ENCODE measurements at regions not wholly inside any gene's neighbourhood (a gene's known extent, or its start where the extent isn't known, plus 50 kb on each side); places are given as distances from the start of the nearest gene placed in this dataset.
"Not testable (repeated sequence)": the region's sequence is repeated elsewhere in the genome, so short reads cannot be mapped to it uniquely, and the experiment has no call there.

DNA sequence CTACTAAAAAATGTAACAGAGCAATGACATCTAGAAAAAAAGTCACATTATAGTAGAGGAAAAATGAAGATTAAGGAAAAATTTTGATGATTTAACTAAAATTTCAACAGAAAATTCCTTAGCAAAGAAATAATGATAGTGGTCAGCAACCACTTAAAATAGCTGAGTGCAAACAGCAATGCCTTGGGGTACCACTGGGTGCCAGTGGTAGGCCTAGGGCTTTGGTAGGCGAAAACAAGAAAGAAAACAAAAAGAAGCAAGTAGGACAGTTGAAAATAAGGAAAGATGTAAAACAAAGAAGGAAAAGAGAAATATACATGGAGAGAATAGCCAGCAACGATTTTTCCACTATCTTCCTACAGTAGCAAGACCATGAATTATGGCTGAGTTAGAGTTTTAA is 313.5 kb upstream of the IRS4 start:
- intact Hi-C loops (cut with DNase I) = no loop called here

DNA sequence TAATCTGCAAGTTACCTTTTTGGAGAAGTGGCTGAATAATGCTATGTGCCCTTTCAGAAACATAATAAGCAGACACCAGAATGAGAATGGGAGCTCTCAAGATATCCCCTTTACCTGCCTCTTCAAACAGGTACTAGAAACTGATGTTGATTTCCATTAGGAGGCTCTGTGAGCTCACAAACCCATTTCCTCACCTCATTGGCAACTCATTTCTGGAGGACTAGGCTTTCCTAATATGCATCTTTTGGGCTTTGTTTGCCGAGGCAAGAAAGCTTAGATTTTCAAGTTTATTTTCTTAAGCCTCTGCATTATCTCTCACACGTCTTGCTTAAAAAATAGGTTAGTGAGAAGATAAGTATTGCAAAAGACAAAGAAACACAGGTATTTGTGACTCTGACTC is 313.1 kb upstream of the IRS4 start:
- no peaks in the 10 kb centered on the region for H3K9me3 ChIP-seq
- no peak overlapping the region for H3K4me3 ChIP-seq (replicated peaks in 1 of 3)
- no peak for TF ChIP-seq POLR2A (IDR thresholded peaks at IDR 0.05)
- TF ChIP-seq CTCF (IDR thresholded peaks at IDR 0.05) = no peak
- H3K27ac ChIP-seq = no peak overlapping the region
- 40 to 41% methylated on average over 2 of the region's 2 CpGs for WGBS, 2 donors
- no peaks in the 10 kb centered on the region for H3K4me1 ChIP-seq
- H3K36me3 ChIP-seq = no peaks in the 10 kb centered on the region
- H3K27me3 ChIP-seq = no peaks in the 10 kb centered on the region
- intact Hi-C loops (cut with DNase I) = no loop called here
- DNase-seq = no peak

More for the DNA sequence above, 313.5 kb upstream of the IRS4 start:
- H3K9me3 ChIP-seq = no peaks in the 10 kb centered on the region
- H3K27me3 ChIP-seq = no peaks in the 10 kb centered on the region
- H3K4me3 ChIP-seq (replicated peaks in 1 of 3) = no peak overlapping the region
- DNase-seq = no peak
- TF ChIP-seq POLR2A (IDR thresholded peaks at IDR 0.05) = no peak
- TF ChIP-seq CTCF (IDR thresholded peaks at IDR 0.05) = no peak
- H3K36me3 ChIP-seq = no peaks in the 10 kb centered on the region
- no peaks in the 10 kb centered on the region for H3K4me1 ChIP-seq
- H3K27ac ChIP-seq = no peak overlapping the region
- WGBS, 2 donors = 47 to 63% methylated on average over 2 of the region's 2 CpGs

DNA sequence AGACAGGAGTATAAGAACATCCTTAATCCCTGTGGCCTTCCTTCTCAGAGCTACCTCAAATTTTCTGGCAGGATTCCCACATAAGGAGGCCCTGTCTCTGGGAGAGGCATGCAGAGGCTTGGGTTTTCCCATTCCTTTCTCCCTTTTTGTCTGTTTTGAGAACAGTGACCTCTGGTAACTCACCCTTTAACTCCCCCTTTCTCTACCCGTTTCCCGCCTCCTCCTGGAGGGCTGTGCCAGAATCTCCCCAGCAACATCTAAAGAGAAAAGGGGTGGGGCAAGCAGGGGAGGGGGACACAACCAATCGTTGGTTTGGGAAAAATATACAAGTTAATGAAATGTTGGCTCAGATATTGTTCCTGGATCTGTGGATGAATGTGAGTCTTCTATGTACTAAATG is 303.7 kb upstream of the IRS4 start:
- intact Hi-C loops (cut with DNase I) = no loop called here
- Histone ChIP-seq H3K4me1 (no peaks in the 10 kb centered on the region), H3K27ac (no peak overlapping the region), H3K4me3 (replicated peaks in 1 of 3) (no peak overlapping the region), H3K9me3 (no peaks in the 10 kb centered on the region), H3K27me3 (no peaks in the 10 kb centered on the region), H3K36me3 (no peaks in the 10 kb centered on the region)
- WGBS, 2 donors = 23 to 32% methylated on average over 3 of the region's 3 CpGs
- TF ChIP-seq CTCF (IDR thresholded peaks at IDR 0.05) = no peak
- no peak for TF ChIP-seq POLR2A (IDR thresholded peaks at IDR 0.05)
- no peak for DNase-seq

- DNase-seq = no peak
- no peaks in the 10 kb centered on the region for H3K27me3 ChIP-seq
- H3K9me3 ChIP-seq = no peaks in the 10 kb centered on the region
- 75 to 88% methylated on average over 2 of the region's 2 CpGs for WGBS, 2 donors
- no peaks in the 10 kb centered on the region for H3K36me3 ChIP-seq
- intact Hi-C loops (cut with DNase I) = no loop called here
- TF ChIP-seq CTCF (IDR thresholded peaks at IDR 0.05) = no peak
- TF ChIP-seq POLR2A (IDR thresholded peaks at IDR 0.05) = no peak
- H3K27ac ChIP-seq = no peak overlapping the region
- H3K4me1 ChIP-seq = no peaks in the 10 kb centered on the region
- H3K4me3 ChIP-seq (replicated peaks in 1 of 3) = no peak overlapping the region
Observed at GRCh38 chrX:109036624-109037023, 300.3 kb upstream of the IRS4 start.

GRCh38 chrX:108993909-108994308 is 257.5 kb upstream of the IRS4 start:
- Histone ChIP-seq H3K4me1 (no peaks in the 10 kb centered on the region), H3K9me3 (no peaks in the 10 kb centered on the region), H3K27ac (no peak overlapping the region), H3K36me3 (no peaks in the 10 kb centered on the region), H3K27me3 (no peaks in the 10 kb centered on the region), H3K4me3 (replicated peaks in 1 of 3) (no peak overlapping the region)
- intact Hi-C loops (cut with DNase I) = no loop called here
- DNase-seq = no peak
- no peak for TF ChIP-seq POLR2A (IDR thresholded peaks at IDR 0.05)
- TF ChIP-seq CTCF (IDR thresholded peaks at IDR 0.05) = no peak

- H3K9me3 ChIP-seq; H3K36me3 ChIP-seq; H3K27me3 ChIP-seq; intact Hi-C loops (cut with DNase I); DNase-seq; H3K4me3 ChIP-seq (replicated peaks in 1 of 3); H3K4me1 ChIP-seq; H3K27ac ChIP-seq: not testable (repeated sequence)
- no CpG with 5 or more reads among the region's 3 CpGs for WGBS, 2 donors
Observed at GRCh38 chrX:108972899-108973298, 236.5 kb upstream of the IRS4 start.

Data from thyroid gland (tissue), 4 donors.